Lower leg skin (tissue), 3 donors: ENCODE measurements at regions not wholly inside any gene's neighbourhood (a gene's known extent, or its start where the extent isn't known, plus 50 kb on each side); places are given as distances from the start of the nearest gene placed in this dataset.

Experiments
- POLR2A ChIP-seq, 2 donors: fragments of 450-650 bp; IDR thresholded peaks; one replicate each; pipeline ENCODE4 v1.6.1; 2016 to 2017; ENCODE audit warnings: antibody characterized with exemption in 2 of 2, mild to moderate bottlenecking in 1 of 2, moderate library complexity in 1 of 2
- TF ChIP-seq, protein P1 (sequence below), 3 donors: fragments of 450-650 bp; IDR thresholded peaks; one replicate each; pipeline ENCODE4 v1.5.1; 2016; ENCODE audit warnings: antibody characterized with exemption in 3 of 3, mild to moderate bottlenecking in 3 of 3, moderate library complexity in 2 of 3

DNA sequence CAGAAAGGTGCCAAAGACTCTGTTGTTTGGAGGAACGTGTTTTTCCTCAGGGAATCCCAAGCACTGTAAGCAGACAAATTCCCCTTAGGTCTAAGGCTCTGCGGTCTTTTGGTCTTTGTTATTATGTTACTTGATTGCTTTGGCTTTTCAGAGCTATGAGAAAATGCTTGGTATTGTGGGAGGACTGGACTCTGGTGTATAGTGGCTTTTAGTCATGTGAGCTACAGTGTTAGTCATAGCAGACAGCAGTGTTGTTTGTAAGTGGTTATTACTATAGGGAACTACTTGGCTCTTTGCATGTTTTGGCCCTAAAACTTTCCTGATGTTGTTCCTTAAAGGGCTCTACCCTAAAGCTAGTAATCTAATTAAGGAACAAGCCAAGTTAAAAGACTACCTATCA lies 956.2 kb upstream of the LRATD1 start:
- TF ChIP-seq, protein P1, sequence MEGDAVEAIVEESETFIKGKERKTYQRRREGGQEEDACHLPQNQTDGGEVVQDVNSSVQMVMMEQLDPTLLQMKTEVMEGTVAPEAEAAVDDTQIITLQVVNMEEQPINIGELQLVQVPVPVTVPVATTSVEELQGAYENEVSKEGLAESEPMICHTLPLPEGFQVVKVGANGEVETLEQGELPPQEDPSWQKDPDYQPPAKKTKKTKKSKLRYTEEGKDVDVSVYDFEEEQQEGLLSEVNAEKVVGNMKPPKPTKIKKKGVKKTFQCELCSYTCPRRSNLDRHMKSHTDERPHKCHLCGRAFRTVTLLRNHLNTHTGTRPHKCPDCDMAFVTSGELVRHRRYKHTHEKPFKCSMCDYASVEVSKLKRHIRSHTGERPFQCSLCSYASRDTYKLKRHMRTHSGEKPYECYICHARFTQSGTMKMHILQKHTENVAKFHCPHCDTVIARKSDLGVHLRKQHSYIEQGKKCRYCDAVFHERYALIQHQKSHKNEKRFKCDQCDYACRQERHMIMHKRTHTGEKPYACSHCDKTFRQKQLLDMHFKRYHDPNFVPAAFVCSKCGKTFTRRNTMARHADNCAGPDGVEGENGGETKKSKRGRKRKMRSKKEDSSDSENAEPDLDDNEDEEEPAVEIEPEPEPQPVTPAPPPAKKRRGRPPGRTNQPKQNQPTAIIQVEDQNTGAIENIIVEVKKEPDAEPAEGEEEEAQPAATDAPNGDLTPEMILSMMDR (IDR thresholded peaks at IDR 0.05): no peak
- no peak for TF ChIP-seq POLR2A (IDR thresholded peaks at IDR 0.05)
